ENCODE measurements at regions not wholly inside any gene's neighbourhood (a gene's known extent, or its start where the extent isn't known, plus 50 kb on each side); places are given as distances from the start of the nearest gene placed in this dataset.

DNA sequence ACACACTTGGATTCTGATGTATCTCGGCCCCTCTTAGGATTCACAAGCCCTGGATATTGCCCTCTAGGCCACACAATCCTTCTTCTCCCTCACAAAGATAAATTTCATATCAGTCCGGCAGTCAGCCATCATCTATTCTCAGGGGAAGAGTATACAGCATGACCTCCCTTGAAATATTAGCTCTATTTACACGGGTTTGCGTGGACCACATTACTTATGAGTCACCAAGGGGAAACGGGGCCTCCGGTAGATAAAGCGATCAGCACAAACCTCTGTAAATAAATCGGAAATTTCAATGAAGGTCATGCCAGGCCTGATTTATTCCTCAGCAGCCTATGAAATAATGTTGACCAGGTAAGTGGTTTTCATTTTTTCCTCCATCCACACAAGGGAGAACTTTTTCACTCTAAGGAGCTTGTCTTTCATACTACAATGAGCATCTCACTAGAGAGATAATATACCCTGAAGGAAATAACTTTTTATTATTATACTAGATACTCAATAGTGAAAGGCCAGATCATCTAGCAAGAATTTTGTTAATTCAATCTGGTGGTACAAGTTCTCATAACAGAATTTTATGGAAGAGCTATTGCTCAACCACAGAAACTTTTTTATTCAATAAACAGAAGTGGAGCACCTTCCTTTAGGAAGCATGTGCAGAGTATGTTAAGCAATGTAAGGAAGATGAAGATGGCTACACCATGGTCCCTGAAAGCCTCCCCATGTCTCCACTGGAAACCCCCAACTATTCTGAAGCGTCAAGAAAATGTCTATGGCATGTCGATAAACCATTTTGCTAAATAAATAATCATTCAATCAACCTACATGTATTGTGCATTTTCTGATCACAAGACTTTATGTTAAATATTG is 125.2 kb upstream of the PIK3C3 start:
- ATAC-seq (no peak), DNase-seq (no peak)
- no peak for TF ChIP-seq POLR2A (IDR thresholded peaks at IDR 0.05)
- no peak for TF ChIP-seq CTCF (IDR thresholded peaks at IDR 0.05)
- no peak overlapping the region for H3K4me3 ChIP-seq
- intact Hi-C loops (cut with DNase I): no loop called here
- WGBS (ENCODE audit: insufficient coverage, low coverage, low lambda C conversion rate, missing lambda C conversion rate): 75% methylated on average over 10 of the region's 10 CpGs
- H3K36me3 ChIP-seq: no peaks in the 10 kb centered on the region
- no peaks in the 10 kb centered on the region for H3K9me3 ChIP-seq
- no peak overlapping the region for H3K27ac ChIP-seq
- H3K27me3 ChIP-seq: no peaks in the 10 kb centered on the region
- H3K4me1 ChIP-seq: no peaks in the 10 kb centered on the region

DNA sequence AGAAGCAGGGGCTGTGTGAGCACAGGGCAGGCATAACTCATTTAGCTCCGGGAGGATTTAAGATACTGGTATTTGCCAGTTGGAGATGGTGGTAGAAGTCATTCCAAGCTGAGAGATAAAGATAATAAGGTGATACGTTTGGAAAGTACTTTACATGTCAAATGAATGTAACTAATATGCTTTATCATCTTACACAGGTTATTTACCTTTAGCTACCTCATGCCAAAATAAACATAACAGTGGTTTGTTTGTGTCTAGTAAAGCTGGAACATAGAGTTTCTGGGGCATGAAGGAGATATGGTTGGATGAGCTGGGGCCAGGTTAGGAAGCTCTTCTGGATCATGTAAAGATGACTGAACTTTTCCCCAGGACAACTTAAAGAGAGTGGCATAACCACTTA is 126.9 kb upstream of the PIK3C3 start:
- ATAC-seq (no peak), DNase-seq (no peak)
- no peak for TF ChIP-seq CTCF (IDR thresholded peaks at IDR 0.05)
- TF ChIP-seq POLR2A (IDR thresholded peaks at IDR 0.05): no peak
- H3K9me3 ChIP-seq: no peaks in the 10 kb centered on the region
- intact Hi-C loops (cut with DNase I): no loop called here
- no peak overlapping the region for H3K4me3 ChIP-seq
- no peaks in the 10 kb centered on the region for H3K27me3 ChIP-seq
- no peak overlapping the region for H3K27ac ChIP-seq
- no peaks in the 10 kb centered on the region for H3K36me3 ChIP-seq
- no peaks in the 10 kb centered on the region for H3K4me1 ChIP-seq
- 7% methylated on average over 2 of the region's 2 CpGs for WGBS (ENCODE audit: insufficient coverage, low coverage, low lambda C conversion rate, missing lambda C conversion rate)

DNA sequence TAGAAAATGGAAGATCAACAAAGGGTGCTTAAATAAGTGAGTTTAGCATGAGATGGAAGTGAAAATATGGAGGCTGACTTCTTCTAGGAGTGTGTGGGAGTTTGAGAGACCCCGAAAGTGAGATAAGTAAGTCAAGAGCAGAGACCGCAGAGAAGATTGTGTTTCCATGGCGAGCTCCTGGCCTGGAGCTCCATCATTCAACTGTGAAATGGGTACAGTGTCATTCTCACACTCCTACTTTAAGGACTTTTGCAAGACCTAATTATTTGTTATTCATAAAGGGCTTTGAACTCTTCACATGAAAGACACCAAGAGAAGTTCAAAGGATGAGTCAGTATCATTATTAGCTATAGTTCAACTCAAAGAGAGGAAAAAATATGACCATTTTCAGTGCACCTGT is 134.2 kb upstream of the PIK3C3 start:
- Histone ChIP-seq H3K27ac (no peak overlapping the region), H3K27me3 (no peaks in the 10 kb centered on the region), H3K4me3 (no peak overlapping the region), H3K9me3 (no peaks in the 10 kb centered on the region), H3K36me3 (no peaks in the 10 kb centered on the region), H3K4me1 (no peaks in the 10 kb centered on the region)
- ATAC-seq (no peak), DNase-seq (no peak)
- 55% methylated on average over 3 of the region's 3 CpGs for WGBS (ENCODE audit: insufficient coverage, low coverage, low lambda C conversion rate, missing lambda C conversion rate)
- intact Hi-C loops (cut with DNase I): no loop called here
- TF ChIP-seq POLR2A (IDR thresholded peaks at IDR 0.05): no peak
- TF ChIP-seq CTCF (IDR thresholded peaks at IDR 0.05): no peak

DNA sequence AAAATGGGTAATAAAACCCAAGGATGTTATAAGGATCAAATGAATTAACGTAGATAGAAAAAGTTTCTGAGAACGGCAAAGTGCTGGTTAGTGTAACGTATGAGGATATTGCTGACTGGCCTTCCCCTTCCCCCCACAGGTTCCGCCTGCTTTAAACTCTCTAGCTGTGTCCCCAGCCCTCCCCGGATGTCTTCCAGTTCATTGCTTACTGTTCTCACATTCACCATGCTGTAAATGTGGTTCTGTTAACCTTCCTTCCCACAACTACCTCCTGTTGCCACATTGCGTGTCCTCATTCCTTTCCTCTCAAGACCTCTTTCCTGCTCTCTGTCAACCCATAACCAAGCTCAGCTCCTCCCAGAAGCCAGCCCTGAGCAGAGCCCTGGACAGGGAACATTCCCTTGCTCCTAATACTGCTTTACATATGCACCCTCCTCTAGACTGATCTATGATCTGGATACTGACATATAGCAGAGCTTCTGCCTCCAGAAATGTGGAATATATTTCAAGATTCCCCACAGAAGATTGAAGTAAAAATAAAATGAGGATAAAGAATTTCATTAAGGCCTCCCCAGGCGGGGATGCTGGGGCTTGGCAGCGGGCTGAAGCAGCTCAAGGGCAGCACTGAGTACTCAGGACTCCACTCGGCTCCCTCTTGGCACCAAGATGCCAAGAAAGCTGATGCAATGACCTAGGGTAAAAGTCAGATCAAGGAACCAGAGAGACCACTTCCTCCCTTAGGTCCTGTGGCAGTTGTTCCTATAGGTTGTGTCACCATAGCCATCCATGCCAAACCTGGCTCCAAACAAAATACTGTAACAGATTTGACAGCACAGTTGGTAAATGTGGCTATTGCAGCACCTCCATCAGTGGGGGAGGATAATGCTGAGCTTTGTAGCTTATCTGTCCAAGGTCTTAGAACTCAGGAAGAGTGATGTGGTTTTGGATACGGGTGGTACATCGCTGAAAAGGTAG is 136.4 kb upstream of the PIK3C3 start:
- TF ChIP-seq POLR2A (IDR thresholded peaks at IDR 0.05): no peak
- TF ChIP-seq CTCF (IDR thresholded peaks at IDR 0.05): no peak
- no peak overlapping the region for H3K4me3 ChIP-seq
- ATAC-seq (no peak), DNase-seq (no peak)
- H3K4me1 ChIP-seq: no peaks in the 10 kb centered on the region
- intact Hi-C loops (cut with DNase I): no loop called here
- H3K36me3 ChIP-seq: no peaks in the 10 kb centered on the region
- no peak overlapping the region for H3K27ac ChIP-seq
- 53% methylated on average over 11 of the region's 11 CpGs for WGBS (ENCODE audit: insufficient coverage, low coverage, low lambda C conversion rate, missing lambda C conversion rate)
- no peaks in the 10 kb centered on the region for H3K27me3 ChIP-seq
- no peaks in the 10 kb centered on the region for H3K9me3 ChIP-seq
